GM18858 (cell line): ENCODE measurements at regions not wholly inside any gene's neighbourhood (a gene's known extent, or its start where the extent isn't known, plus 50 kb on each side); places are given as distances from the start of the nearest gene placed in this dataset.
"Not testable (repeated sequence)": the region's sequence is repeated elsewhere in the genome, so short reads cannot be mapped to it uniquely, and the experiment has no call there.

Source experiments
- ATAC-seq: cut with Tn5 transposase; IDR thresholded peaks from one replicate; pipeline ENCODE4 v1.9.1; 2021; ENCODE audit not compliant: unreplicated experiment

GRCh38 chr3:150135287-150135721, 164.6 kb upstream of the PFN2 start:
- no peak for ATAC-seq

- ATAC-seq, result no peak
Observed at GRCh38 chr3:150133293-150133692, 162.6 kb upstream of the PFN2 start.

- no peak for ATAC-seq
Observed at GRCh38 chr3:150132101-150132749, 161.5 kb upstream of the PFN2 start.

GRCh38 chr3:150131663-150132062, 161.0 kb upstream of the PFN2 start:
- ATAC-seq, result no peak

DNA sequence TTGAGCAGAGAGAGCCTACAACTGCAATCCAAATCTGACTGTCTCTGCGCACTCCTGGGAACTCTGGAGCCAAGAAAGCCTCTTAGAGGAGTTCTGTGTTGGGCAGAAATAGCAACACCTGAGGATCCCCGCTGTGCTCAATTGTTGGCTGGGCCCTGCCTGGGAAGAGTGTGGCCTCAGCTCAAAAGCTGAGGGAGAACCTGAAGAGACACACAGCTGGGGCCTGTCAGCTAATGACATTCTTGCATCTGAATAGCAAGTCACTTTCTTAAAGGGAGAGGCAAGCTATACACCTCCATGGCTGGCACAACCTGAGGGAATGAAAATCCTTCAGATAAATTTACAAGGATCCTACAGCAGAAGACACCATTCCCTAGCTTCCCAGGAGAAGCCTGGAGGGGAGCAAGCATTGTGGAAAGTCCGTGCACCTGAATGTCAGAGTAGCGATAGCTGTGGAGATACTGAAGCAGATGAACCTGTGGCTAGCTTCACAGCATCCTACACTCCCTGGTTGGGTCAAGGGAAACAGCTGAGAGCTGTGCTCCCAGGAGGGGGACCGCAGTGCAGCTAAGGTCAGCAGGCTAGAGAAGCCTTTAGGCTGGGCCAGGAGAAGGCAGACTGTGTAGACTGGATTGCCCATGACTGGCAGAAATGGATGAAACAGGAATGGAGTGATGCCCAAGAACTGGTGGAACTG, 159.9 kb upstream of the PFN2 start:
- ATAC-seq, result no peak

DNA sequence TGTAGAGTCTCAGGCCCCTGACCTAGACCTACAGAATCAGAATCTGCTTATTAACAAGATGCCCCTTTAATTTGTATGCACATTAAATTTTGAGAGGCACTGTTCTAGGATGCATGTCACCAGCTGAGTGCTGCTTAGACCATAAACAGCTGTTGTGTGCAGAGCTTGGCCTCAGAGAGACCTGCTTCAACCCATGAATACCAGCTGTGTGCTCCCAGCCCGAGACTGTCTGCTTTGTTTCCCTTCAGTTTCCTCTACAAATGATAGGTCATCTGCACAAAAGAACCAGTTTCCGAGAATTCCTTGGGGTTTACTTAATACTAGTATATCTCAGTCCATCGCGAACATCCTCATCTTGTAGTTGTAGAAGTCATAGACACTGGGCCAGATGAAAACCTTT, 158.5 kb upstream of the PFN2 start:
- ATAC-seq, result no peak

GRCh38 chr3:150128126-150128525, 157.4 kb upstream of the PFN2 start:
- no peak for ATAC-seq

- ATAC-seq, result no peak
Observed at GRCh38 chr3:150127011-150127490, 156.4 kb upstream of the PFN2 start.

GRCh38 chr3:150124142-150124541, 153.4 kb upstream of the PFN2 start:
- no peak for ATAC-seq

DNA sequence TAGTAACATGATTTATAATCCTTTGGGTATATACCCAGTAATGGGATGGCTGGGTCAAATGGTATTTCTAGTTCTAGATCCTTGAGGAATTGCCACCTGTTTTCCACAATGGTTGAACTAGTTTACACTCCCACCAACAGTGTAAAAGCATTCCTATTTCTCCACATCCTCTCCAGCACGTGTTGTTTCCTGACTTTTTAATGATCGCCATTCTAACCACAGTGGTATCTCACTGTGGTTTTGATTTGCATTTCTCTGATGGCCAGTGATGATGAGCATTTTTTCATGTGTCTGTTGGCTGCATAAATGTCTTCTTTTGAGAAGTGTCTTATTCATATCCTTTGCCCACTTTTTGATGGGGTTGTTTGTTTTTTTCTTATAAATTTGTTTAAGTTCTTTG, 152.6 kb upstream of the PFN2 start:
- not testable (repeated sequence) for ATAC-seq

GRCh38 chr3:150118219-150118618, 147.5 kb upstream of the PFN2 start:
- no peak for ATAC-seq

GRCh38 chr3:150117076-150117475, 146.4 kb upstream of the PFN2 start:
- no peak for ATAC-seq

DNA sequence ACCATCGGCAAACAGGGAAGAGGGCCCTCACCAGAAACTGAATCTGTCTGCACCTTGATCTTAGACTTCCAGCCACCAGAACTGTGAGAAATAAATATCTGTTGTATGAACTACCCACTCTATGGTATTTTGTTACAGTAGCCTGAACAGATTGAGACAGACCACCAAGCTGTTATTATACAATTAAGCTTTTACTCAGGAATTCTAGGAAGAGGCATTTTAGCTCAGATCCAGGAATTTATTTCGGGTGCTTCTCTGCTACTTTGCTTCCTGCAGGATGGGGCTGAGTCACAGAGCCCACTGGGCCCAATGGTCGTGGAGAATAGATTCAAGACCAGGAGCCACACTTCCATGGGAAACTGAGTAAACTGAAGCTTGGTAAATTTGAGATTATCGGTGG, 145.5 kb upstream of the PFN2 start:
- ATAC-seq, result no peak

GRCh38 chr3:150114873-150115540, 144.3 kb upstream of the PFN2 start:
- ATAC-seq, result peak; percentile 96

GRCh38 chr3:150114273-150114672, 143.6 kb upstream of the PFN2 start:
- ATAC-seq, result no peak

DNA sequence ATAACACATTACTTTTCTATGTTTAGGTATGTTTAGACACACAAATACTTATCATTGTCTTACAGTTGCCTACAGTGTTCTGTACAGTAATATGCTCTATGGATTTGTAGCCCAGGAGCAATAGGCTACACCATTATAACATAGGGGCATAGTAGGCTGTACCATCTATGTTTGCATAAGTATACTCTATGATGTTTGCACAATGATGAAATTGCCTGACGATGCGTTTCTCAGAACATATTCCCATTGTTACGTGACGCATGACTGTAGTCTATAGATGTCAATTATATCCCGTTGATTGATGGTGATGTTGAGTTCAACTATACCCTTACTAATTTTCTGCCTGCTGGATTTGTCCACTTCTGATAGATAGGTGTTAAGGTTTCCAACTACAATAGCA, 139.4 kb upstream of the PFN2 start:
- no peak for ATAC-seq

DNA sequence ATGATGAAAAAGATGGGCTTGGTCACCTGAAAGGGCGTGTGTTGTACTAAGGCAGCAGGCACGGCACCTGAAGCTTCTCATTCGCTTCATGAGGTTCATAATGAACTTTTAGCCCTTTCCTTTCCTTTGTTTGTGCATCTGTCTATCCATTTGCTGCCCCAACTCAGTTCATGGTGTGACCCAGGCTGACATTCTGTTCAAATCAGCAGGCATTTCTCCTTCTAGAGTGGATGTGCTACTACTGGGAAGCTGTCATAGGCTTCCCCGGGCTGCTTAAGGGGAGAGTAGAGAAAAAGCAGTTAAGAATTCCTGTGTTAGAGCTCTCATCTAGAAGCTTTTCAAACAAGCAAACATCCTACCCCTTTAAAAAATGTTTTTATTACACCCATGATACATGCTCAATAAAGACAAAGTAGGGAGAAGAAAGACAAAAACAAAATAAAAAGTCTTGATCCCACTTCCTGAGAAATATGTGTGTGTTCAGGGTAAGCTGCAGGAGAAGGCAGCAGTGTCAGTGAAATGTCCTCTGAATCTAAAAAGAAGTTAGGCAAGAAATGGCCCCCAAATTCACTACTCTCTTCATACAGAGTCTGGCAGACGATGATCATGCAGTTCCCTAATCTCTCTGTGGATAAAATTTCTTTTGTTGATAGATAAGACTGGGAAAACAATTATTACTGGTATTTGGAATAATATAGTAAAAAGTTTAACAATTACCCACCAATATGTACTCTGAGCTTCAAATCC, 136.9 kb upstream of the PFN2 start:
- no peak for ATAC-seq

- no peak for ATAC-seq
Observed at GRCh38 chr3:150106740-150107428, 136.2 kb upstream of the PFN2 start.

DNA sequence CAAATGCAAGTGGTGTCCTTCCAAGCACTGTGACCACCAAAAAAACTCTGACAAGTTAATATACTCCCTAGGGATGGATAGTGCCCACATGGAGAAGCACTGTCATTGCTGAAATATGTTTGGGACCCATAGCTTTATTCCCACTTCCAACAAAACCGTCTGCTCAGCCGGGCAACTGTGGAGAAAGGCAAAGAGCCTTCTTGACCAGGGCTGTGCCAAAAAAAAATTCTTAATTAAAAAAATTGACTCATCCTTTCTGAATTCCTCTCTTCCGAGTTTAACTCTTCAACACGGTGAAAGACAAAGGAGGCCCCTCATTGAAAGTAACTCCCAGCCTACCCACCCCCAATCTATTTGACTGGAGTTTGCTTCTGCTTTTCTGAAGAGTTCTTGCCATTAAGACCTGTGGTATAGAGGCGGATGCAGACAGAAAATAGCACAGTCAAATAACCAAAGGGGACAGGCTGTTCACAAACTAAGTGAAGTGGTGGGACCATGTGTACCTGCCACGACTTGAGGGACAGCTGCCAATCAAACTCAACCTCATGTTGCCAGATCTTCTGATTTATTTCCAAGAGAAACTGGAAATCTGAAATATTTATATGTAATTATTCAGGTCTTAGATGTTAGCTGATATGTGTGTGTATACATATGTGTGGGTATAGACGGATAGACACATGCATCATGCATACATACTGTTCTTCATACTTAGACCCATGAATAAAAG, 135.4 kb upstream of the PFN2 start:
- ATAC-seq, result no peak

GRCh38 chr3:150105025-150105424, 134.3 kb upstream of the PFN2 start:
- ATAC-seq, result no peak
